Neural cell (in vitro differentiated cells): ENCODE measurements at regions not wholly inside any gene's neighbourhood (a gene's known extent, or its start where the extent isn't known, plus 50 kb on each side); places are given as distances from the start of the nearest gene placed in this dataset.

Source experiments
- CTCF ChIP-seq: fragments of 450-650 bp; IDR thresholded peaks from 2 replicates; pipeline ENCODE4 v1.5.1; 2014; ENCODE audit warnings: antibody characterized with exemption, mild to moderate bottlenecking, moderate library complexity; ENCODE audit not compliant: poor library complexity, severe bottlenecking
- EP300 ChIP-seq: fragments of 450-650 bp; conservative IDR thresholded peaks from 2 replicates; pipeline ENCODE4 v1.6.1; 2014; ENCODE audit warnings: antibody characterized with exemption, mild to moderate bottlenecking, moderate library complexity; ENCODE audit not compliant: poor library complexity, severe bottlenecking
- EZH2 ChIP-seq: fragments of 200-600, 300-800 bp; shearing (Covaris generic), sonication (generic); IDR thresholded peaks from 2 replicates; pipeline ENCODE4 v1.6.1; 2014; ENCODE audit warnings: antibody characterized with exemption, low read length, borderline replicate concordance, mild to moderate bottlenecking; ENCODE audit not compliant: insufficient read depth, poor library complexity, severe bottlenecking
- POLR2AphosphoS5 ChIP-seq: IDR thresholded peaks from 2 replicates; pipeline ENCODE4 v1.6.1; 2012
- RAD21 ChIP-seq: fragments of 450-650 bp; conservative IDR thresholded peaks from 2 replicates; pipeline ENCODE4 v1.6.1; 2014; ENCODE audit warnings: antibody characterized with exemption, mild to moderate bottlenecking, moderate library complexity
- REST ChIP-seq: IDR thresholded peaks from 2 replicates; pipeline ENCODE4 v1.6.1; 2012; ENCODE audit warnings: borderline replicate concordance
- SMC3 ChIP-seq: fragments of 450-650 bp; conservative IDR thresholded peaks from 2 replicates; pipeline ENCODE4 v1.6.1; 2014; ENCODE audit warnings: antibody characterized with exemption, mild to moderate bottlenecking, moderate library complexity; ENCODE audit not compliant: poor library complexity
- TAF1 ChIP-seq: IDR thresholded peaks from 2 replicates; pipeline ENCODE4 v1.6.1; 2012; ENCODE audit warnings: low read depth

- TF ChIP-seq REST (no peak), CTCF (no peak), EP300 (no peak), POLR2AphosphoS5 (no peak), RAD21 (no peak), SMC3 (no peak), TAF1 (no peak), EZH2 (no peak)
Observed at GRCh38 chr5:135249658-135250057, 149.4 kb downstream of the MACROH2A1 start.
